ENCODE measurements at regions not wholly inside any gene's neighbourhood (a gene's known extent, or its start where the extent isn't known, plus 50 kb on each side); places are given as distances from the start of the nearest gene placed in this dataset.

DNA sequence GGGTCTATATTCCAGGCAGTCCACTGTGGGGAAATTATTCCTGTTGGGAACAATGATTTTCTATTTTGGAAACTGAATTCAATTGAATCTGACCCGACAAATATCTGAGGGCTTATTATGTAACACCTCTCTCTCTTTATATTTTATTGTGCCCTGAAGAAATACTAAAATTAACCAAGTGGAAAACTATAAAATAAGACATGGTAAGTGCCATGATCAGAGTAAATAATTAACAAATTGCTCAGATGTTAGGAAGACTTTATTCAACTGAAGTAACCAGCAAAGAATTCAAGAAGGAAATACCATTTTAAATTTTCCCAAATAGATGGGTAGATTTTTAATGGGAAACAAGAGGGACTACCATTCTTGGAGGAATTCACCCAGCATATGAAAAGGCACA is 632.9 kb downstream of the MAFB start:
- dilution Hi-C loops (cut with MboI; ENCODE audit: extremely low pct_ligation_motif_present, low sequenced_read_pairs) (no loop called here), intact Hi-C loops (cut with micrococcal nuclease) (no loop called here)
- H3K9me1 ChIP-seq (replicated peaks; ENCODE audit: control insufficient read depth, extremely low read depth, insufficient read depth, low read length), result no peaks in the 10 kb centered on the region
- no peaks in the 10 kb centered on the region for H3K36me3 ChIP-seq (ENCODE audit: control insufficient read depth in 2 of 2, extremely low read depth in 1 of 2, insufficient read depth in 2 of 2, low read length in 2 of 2)
- ChIA-PET POLR2A (no interaction called here), CTCF (no interaction called here)
- no peak overlapping the region for H2AFZ ChIP-seq (ENCODE audit: low read depth, low read length)
- H3K4me1 ChIP-seq (ENCODE audit: control insufficient read depth, extremely low read depth, insufficient read depth, low read length), result no peaks in the 10 kb centered on the region
- no peak overlapping the region for H3K27ac ChIP-seq (ENCODE audit: insufficient read depth, low read depth, low read length)
- FAIRE-seq, result no peak
- no TSS peak for BruUV-seq (replicated peaks)
- H3K4me2 ChIP-seq (ENCODE audit: insufficient read depth, low read length), result no peak overlapping the region
- no peaks in the 10 kb centered on the region for H3K9me3 ChIP-seq (replicated peaks; ENCODE audit: control insufficient read depth, insufficient read depth, low read length)
- no peak for DNase-seq (ENCODE audit: low read depth, low spot score)
- H3K79me2 ChIP-seq (ENCODE audit: control insufficient read depth, insufficient read depth, low read length), result no peaks in the 10 kb centered on the region
- no peak overlapping the region for H3K4me3 ChIP-seq (replicated peaks in 1 of 3; ENCODE audit: insufficient read depth in 1 of 3, low read depth in 1 of 3, low read length in 3 of 3)
- TF ChIP-seq EZH2 (IDR thresholded peaks at IDR 0.05; ENCODE audit: borderline replicate concordance, low read depth, low read length, severe bottlenecking) (no peak), POLR2A (IDR thresholded peaks at IDR 0.05; ENCODE audit: low read depth, low read length) (no peak), FOS (IDR thresholded peaks at IDR 0.05; ENCODE audit: borderline replicate concordance, insufficient read depth, low read length) (no peak), JUN (IDR thresholded peaks at IDR 0.05; ENCODE audit: borderline replicate concordance, insufficient read depth, insufficient read length, low read depth) (no peak), MYC (IDR thresholded peaks at IDR 0.05; ENCODE audit: low read depth, low read length) (no peak), GATA2 (IDR thresholded peaks at IDR 0.05; ENCODE audit: insufficient read depth, insufficient read length, low read depth, low read length) (no peak), POLR2AphosphoS5 (IDR thresholded peaks at IDR 0.05; ENCODE audit: insufficient read depth, low read depth, low read length) (no peak)
- TF ChIP-seq, protein P1, sequence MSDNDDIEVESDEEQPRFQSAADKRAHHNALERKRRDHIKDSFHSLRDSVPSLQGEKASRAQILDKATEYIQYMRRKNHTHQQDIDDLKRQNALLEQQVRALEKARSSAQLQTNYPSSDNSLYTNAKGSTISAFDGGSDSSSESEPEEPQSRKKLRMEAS (IDR thresholded peaks at IDR 0.05; ENCODE audit: insufficient read depth, insufficient read length), result no peak
- TF ChIP-seq, protein P2, sequence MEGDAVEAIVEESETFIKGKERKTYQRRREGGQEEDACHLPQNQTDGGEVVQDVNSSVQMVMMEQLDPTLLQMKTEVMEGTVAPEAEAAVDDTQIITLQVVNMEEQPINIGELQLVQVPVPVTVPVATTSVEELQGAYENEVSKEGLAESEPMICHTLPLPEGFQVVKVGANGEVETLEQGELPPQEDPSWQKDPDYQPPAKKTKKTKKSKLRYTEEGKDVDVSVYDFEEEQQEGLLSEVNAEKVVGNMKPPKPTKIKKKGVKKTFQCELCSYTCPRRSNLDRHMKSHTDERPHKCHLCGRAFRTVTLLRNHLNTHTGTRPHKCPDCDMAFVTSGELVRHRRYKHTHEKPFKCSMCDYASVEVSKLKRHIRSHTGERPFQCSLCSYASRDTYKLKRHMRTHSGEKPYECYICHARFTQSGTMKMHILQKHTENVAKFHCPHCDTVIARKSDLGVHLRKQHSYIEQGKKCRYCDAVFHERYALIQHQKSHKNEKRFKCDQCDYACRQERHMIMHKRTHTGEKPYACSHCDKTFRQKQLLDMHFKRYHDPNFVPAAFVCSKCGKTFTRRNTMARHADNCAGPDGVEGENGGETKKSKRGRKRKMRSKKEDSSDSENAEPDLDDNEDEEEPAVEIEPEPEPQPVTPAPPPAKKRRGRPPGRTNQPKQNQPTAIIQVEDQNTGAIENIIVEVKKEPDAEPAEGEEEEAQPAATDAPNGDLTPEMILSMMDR (IDR thresholded peaks at IDR 0.05; ENCODE audit: extremely low read depth in 1 of 2, insufficient read depth in 1 of 2, low read depth in 1 of 2, low read length in 2 of 2), result no peak
- H3K27me3 ChIP-seq (ENCODE audit: control insufficient read depth in 2 of 2, insufficient read depth in 2 of 2, low read length in 2 of 2), result no peaks in the 10 kb centered on the region
- H4K20me1 ChIP-seq (replicated peaks; ENCODE audit: control insufficient read depth, extremely low read depth, insufficient read depth, low read length), result no peaks in the 10 kb centered on the region
- H3K9ac ChIP-seq (replicated peaks; ENCODE audit: extremely low read depth, insufficient read depth, low read length), result no peak overlapping the region
